SK-N-SH (cell line): ENCODE measurements at regions not wholly inside any gene's neighbourhood (a gene's known extent, or its start where the extent isn't known, plus 50 kb on each side); places are given as distances from the start of the nearest gene placed in this dataset.

Experiments used
- CTCF ChIA-PET: fragments of 300-600, 350-600 bp; formaldehyde crosslinking; extraction: SDS; loops from one replicate; lab custom pipeline; 2021; lab: Yijun Ruan, JAX
- POLR2A ChIA-PET: fragments of 350-600 bp; sonication (Branson Sonifier 250); formaldehyde crosslinking; extraction: SDS; loops from one replicate; lab custom pipeline; 2020; ENCODE audit warnings: antibody characterized with exemption, inconsistent platforms; lab: Yijun Ruan, JAX
- DNase-seq: peaks from one replicate; pipeline ENCODE4 v3.0.0; 2012
- H2AFZ ChIP-seq: fragments of 200-600 bp; sonication (generic); 2 replicates; pipeline ENCODE4 v1.8.1; 2016; ENCODE audit warnings: antibody characterized with exemption, mild to moderate bottlenecking, low read depth
- H3F3A ChIP-seq: fragments of 200-600 bp; sonication (generic); replicated peaks from 2 replicates; pipeline ENCODE3; 2016; ENCODE audit warnings: antibody characterized with exemption, mild to moderate bottlenecking; ENCODE audit not compliant: insufficient read depth
- H3K27ac ChIP-seq, 2 experiments: fragments of 200-500 bp in 1 of 2; fragments of 200-600 bp in 1 of 2; sonication (Bioruptor generic) in 1 of 2; sonication (generic), shearing (Covaris generic) in 1 of 2; 2 replicates each; pipeline versions ENCODE4 v1.5.1 to v1.6.1; 2014 to 2016; ENCODE audit warnings: low read depth in 2 of 2, inconsistent platforms in 1 of 2, low read length in 1 of 2, mild to moderate bottlenecking in 1 of 2, mixed read lengths in 1 of 2
- H3K27me3 ChIP-seq: fragments of 200-600 bp; sonication (generic), shearing (Covaris generic); 2 replicates; pipeline ENCODE4 v1.6.1; 2016; ENCODE audit warnings: mixed run types; ENCODE audit not compliant: insufficient read depth
- H3K36me3 ChIP-seq, 2 experiments: fragments of 200-500 bp in 1 of 2; fragments of 200-600 bp in 1 of 2; sonication (Bioruptor generic) in 1 of 2; sonication (generic) in 1 of 2; replicated peaks in 1 of 2; 2 replicates each; pipeline versions ENCODE3 to v1.5.1; 2014 to 2016; ENCODE audit warnings: low read length in 1 of 2, mild to moderate bottlenecking in 1 of 2; ENCODE audit not compliant: insufficient read depth in 2 of 2, control insufficient read depth in 1 of 2
- H3K4me1 ChIP-seq, 2 experiments: fragments of 200-500 bp in 1 of 2; fragments of 200-600 bp in 1 of 2; sonication (Bioruptor generic) in 1 of 2; sonication (generic), shearing (Covaris generic) in 1 of 2; 2 replicates each; pipeline versions ENCODE4 v1.5.1 to v1.6.1; 2014 to 2016; ENCODE audit warnings: low read depth in 1 of 2, low read length in 1 of 2, mixed run types in 1 of 2; ENCODE audit not compliant: insufficient read depth in 2 of 2, control insufficient read depth in 1 of 2
- H3K4me2 ChIP-seq: fragments of 200-600 bp; sonication (generic), shearing (Covaris generic); 2 replicates; pipeline ENCODE4 v1.6.1; 2017; ENCODE audit warnings: mixed run types
- H3K4me3 ChIP-seq, 2 experiments: fragments of 200-500 bp in 1 of 2; fragments of 200-600 bp in 1 of 2; sonication (Bioruptor generic) in 1 of 2; sonication (generic), shearing (Covaris generic) in 1 of 2; 2 replicates each; pipeline versions ENCODE4 v1.5.1 to v1.8.1; 2014 to 2016; ENCODE audit warnings: low read depth in 2 of 2, inconsistent platforms in 1 of 2, low read length in 1 of 2, mild to moderate bottlenecking in 1 of 2, mixed read lengths in 1 of 2, moderate library complexity in 1 of 2
- H3K79me2 ChIP-seq: fragments of 200-600 bp; sonication (generic); 2 replicates; pipeline ENCODE4 v1.8.1; 2017; ENCODE audit warnings: mild to moderate bottlenecking; ENCODE audit not compliant: insufficient read depth
- H3K9ac ChIP-seq: fragments of 200-600 bp; sonication (generic); 2 replicates; pipeline ENCODE4 v1.6.1; 2017; ENCODE audit warnings: mixed run types
- H3K9me2 ChIP-seq: fragments of 200-600 bp; sonication (generic); 2 replicates; pipeline ENCODE4 v1.6.1; 2017; ENCODE audit warnings: mixed run types
- H3K9me3 ChIP-seq: fragments of 200-600 bp; sonication (generic); 2 replicates; pipeline ENCODE4 v1.6.1; 2017; ENCODE audit warnings: mixed run types, mild to moderate bottlenecking, moderate library complexity
- H4K20me1 ChIP-seq: fragments of 200-600 bp; sonication (generic); 2 replicates; pipeline ENCODE4 v1.6.1; 2017; ENCODE audit warnings: mild to moderate bottlenecking, mixed run types; ENCODE audit not compliant: insufficient read depth
- CHD2 ChIP-seq: fragments of 150-350 bp; IDR thresholded peaks from 2 replicates; pipeline ENCODE4 v1.6.1; 2018; ENCODE audit warnings: low read length; ENCODE audit not compliant: partially characterized antibody
- EZH2phosphoT487 ChIP-seq: fragments of 200-600 bp; sonication (generic); IDR thresholded peaks from 2 replicates; pipeline ENCODE4 v1.6.1; 2017; ENCODE audit warnings: low read depth, mixed run types, mild to moderate bottlenecking, antibody characterized with exemption, moderate library complexity, borderline replicate concordance
- FOSL2 ChIP-seq: IDR thresholded peaks from 2 replicates; pipeline ENCODE4 v1.4.0; 2012; ENCODE audit warnings: low read depth, mild to moderate bottlenecking, moderate library complexity, borderline replicate concordance
- FOXJ3 ChIP-seq: sonication (generic); formaldehyde crosslinking; IDR thresholded peaks from 2 replicates; pipeline ENCODE4 v1.5.1; 2020; ENCODE audit warnings: mild to moderate bottlenecking, missing genetic modification reagents
- FOXM1 ChIP-seq: IDR thresholded peaks from 2 replicates; pipeline ENCODE4 v1.4.0; 2012; ENCODE audit warnings: low read depth, mild to moderate bottlenecking
- JUND ChIP-seq: IDR thresholded peaks from 2 replicates; pipeline ENCODE4 v1.4.0; 2012
- MEF2A ChIP-seq: IDR thresholded peaks from 2 replicates; pipeline ENCODE4 v1.4.0; 2012; ENCODE audit warnings: low read depth, borderline replicate concordance
- NFIC ChIP-seq: IDR thresholded peaks from 2 replicates; pipeline ENCODE4 v1.4.0; 2012; ENCODE audit warnings: borderline replicate concordance
- NRF1 ChIP-seq: IDR thresholded peaks from 2 replicates; pipeline ENCODE4 v1.6.1; 2012; ENCODE audit warnings: low read depth, mild to moderate bottlenecking, low read length
- RAD21 ChIP-seq: IDR thresholded peaks from 2 replicates; pipeline ENCODE4 v1.6.1; 2012; ENCODE audit warnings: mild to moderate bottlenecking, low read length
- RXRA ChIP-seq: IDR thresholded peaks from 2 replicates; pipeline ENCODE4 v1.4.0; 2012; ENCODE audit warnings: low read depth, mild to moderate bottlenecking, borderline replicate concordance
- SMC3 ChIP-seq: IDR thresholded peaks from 2 replicates; pipeline ENCODE4 v1.6.1; 2012; ENCODE audit warnings: low read depth, low read length, improper control_type of control experiment
- TCF12 ChIP-seq: IDR thresholded peaks from 2 replicates; pipeline ENCODE4 v1.4.0; 2012
- YY1 ChIP-seq: IDR thresholded peaks from 2 replicates; pipeline ENCODE4 v1.4.0; 2012; ENCODE audit warnings: low read depth, mild to moderate bottlenecking
- WGBS: methylation state at CpG from one replicate; pipeline ENCODE4 v1.1.6; 2017; ENCODE audit warnings: low lambda C conversion rate; 5-methylcytosine and 5-hydroxymethylcytosine counted together
- TF ChIP-seq, protein P1 (sequence below): IDR thresholded peaks from 2 replicates; pipeline ENCODE4 v1.6.1; 2012; ENCODE audit warnings: mild to moderate bottlenecking, low read depth, low read length, moderate library complexity
- TF ChIP-seq, protein P2 (sequence below): IDR thresholded peaks from 2 replicates; pipeline ENCODE4 v1.4.0; 2012; ENCODE audit warnings: low read depth
- TF ChIP-seq, protein P3 (sequence below): fragments of 150-350 bp; IDR thresholded peaks from 2 replicates; pipeline ENCODE4 v1.6.1; 2017; ENCODE audit warnings: antibody characterized with exemption, low read length, low read depth, borderline replicate concordance
- TF ChIP-seq, protein P4 (sequence below): IDR thresholded peaks from 2 replicates; pipeline ENCODE4; 2012
- TF ChIP-seq, protein P5 (sequence below): IDR thresholded peaks from 2 replicates; pipeline ENCODE4 v1.4.0; 2012; ENCODE audit warnings: low read depth, borderline replicate concordance

DNA sequence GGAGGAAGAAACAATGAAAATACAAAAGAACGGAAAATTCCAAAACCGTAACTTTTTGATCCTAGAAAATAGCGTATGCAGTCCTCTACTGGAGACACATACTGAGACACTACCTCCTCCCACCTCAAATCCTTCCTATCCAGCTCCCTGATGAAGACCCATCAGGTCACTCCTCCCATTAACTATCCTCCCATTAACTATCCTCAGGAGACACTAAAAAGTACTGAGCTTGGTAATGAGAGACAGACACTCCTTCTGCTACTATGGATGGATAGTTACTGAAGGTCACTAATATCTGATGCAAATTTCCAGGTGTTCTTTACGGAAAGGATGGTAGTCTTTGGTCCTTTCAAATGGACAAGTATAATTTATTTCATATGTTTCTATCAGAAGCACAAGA, 237.5 kb upstream of the BLID start (continued):
- TF ChIP-seq, protein P1, sequence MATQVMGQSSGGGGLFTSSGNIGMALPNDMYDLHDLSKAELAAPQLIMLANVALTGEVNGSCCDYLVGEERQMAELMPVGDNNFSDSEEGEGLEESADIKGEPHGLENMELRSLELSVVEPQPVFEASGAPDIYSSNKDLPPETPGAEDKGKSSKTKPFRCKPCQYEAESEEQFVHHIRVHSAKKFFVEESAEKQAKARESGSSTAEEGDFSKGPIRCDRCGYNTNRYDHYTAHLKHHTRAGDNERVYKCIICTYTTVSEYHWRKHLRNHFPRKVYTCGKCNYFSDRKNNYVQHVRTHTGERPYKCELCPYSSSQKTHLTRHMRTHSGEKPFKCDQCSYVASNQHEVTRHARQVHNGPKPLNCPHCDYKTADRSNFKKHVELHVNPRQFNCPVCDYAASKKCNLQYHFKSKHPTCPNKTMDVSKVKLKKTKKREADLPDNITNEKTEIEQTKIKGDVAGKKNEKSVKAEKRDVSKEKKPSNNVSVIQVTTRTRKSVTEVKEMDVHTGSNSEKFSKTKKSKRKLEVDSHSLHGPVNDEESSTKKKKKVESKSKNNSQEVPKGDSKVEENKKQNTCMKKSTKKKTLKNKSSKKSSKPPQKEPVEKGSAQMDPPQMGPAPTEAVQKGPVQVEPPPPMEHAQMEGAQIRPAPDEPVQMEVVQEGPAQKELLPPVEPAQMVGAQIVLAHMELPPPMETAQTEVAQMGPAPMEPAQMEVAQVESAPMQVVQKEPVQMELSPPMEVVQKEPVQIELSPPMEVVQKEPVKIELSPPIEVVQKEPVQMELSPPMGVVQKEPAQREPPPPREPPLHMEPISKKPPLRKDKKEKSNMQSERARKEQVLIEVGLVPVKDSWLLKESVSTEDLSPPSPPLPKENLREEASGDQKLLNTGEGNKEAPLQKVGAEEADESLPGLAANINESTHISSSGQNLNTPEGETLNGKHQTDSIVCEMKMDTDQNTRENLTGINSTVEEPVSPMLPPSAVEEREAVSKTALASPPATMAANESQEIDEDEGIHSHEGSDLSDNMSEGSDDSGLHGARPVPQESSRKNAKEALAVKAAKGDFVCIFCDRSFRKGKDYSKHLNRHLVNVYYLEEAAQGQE: no peak
- TF ChIP-seq, protein P2, sequence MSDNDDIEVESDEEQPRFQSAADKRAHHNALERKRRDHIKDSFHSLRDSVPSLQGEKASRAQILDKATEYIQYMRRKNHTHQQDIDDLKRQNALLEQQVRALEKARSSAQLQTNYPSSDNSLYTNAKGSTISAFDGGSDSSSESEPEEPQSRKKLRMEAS: no peak
- TF ChIP-seq, protein P3, sequence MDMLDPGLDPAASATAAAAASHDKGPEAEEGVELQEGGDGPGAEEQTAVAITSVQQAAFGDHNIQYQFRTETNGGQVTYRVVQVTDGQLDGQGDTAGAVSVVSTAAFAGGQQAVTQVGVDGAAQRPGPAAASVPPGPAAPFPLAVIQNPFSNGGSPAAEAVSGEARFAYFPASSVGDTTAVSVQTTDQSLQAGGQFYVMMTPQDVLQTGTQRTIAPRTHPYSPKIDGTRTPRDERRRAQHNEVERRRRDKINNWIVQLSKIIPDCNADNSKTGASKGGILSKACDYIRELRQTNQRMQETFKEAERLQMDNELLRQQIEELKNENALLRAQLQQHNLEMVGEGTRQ: no peak
- no peak for TF ChIP-seq FOXJ3 (CRISPR knock-in tag)
- TF ChIP-seq, all 33 proteins: peak for 0

DNA sequence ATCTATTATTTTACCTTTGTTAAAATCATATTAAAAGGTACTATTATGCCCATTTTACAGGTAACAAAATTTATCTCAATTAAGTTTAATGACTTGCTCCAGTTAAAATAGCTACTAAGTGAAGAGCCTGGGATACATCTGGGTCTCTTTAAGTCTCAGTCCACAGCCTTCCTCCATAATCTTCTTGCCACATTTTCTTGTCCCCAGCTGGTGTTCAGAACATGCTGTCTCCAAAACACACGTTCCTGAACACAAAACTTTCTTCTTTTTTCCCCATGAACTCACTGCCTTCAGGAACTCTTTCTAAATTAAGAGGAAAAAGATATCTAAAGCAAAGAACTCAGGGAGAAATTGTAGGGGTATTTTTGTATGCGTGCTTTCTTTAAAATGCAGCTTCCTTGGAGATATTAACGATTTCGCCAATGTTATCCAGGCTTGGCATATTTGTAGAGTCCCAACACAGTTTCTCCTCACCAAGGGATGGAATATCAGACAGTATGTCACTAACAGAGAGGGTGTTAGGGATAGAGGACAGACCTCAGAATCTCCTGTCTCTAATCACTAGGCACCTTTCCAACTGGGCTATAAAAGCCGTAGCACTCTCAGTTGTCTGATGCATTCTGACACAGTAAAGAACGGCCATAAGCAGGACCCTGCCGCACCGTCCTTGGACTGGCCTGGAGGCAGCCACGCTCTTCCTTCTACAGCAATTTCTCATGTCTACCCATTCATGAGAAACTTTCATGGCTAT, 232.8 kb upstream of the BLID start:
- H3K9ac ChIP-seq: no peak overlapping the region
- no peak overlapping the region for H3K27ac ChIP-seq
- no peaks in the 10 kb centered on the region for H3K79me2 ChIP-seq
- no peak overlapping the region for H3K4me2 ChIP-seq
- H3F3A ChIP-seq: no peaks in the 10 kb centered on the region
- no peak for DNase-seq
- H3K27me3 ChIP-seq: no peaks in the 10 kb centered on the region
- H3K4me3 ChIP-seq: no peak overlapping the region
- H3K9me3 ChIP-seq: no peaks in the 10 kb centered on the region
- ChIA-PET CTCF (interaction anchor here (1.0 kb wide), 1 partner anchor 12 kb away, joined by 3 read pairs; no protein-coding TSS in a partner anchor), POLR2A (no interaction called here)
- H3K36me3 ChIP-seq: no peaks in the 10 kb centered on the region
- H3K9me2 ChIP-seq: no peaks in the 10 kb centered on the region
- WGBS: 55% methylated on average over 5 of the region's 9 CpGs
- no peaks in the 10 kb centered on the region for H4K20me1 ChIP-seq
- peaks cover 0 to 2% of the 10 kb centered on the region in 2 experiments; a peak in 1 of 4 replicates for H3K4me1 ChIP-seq
- no peak overlapping the region for H2AFZ ChIP-seq
- no peak for TF ChIP-seq FOSL2
- TF ChIP-seq, protein P4, sequence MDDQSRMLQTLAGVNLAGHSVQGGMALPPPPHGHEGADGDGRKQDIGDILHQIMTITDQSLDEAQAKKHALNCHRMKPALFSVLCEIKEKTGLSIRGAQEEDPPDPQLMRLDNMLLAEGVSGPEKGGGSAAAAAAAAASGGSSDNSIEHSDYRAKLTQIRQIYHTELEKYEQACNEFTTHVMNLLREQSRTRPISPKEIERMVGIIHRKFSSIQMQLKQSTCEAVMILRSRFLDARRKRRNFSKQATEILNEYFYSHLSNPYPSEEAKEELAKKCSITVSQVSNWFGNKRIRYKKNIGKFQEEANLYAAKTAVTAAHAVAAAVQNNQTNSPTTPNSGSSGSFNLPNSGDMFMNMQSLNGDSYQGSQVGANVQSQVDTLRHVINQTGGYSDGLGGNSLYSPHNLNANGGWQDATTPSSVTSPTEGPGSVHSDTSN: no peak
- TF ChIP-seq, protein P3: no peak
- TF ChIP-seq NRF1: no peak
- no peak for TF ChIP-seq FOXM1
- TF ChIP-seq YY1: no peak
- no peak for TF ChIP-seq MEF2A
- TF ChIP-seq TCF12: no peak
- TF ChIP-seq RXRA: no peak
- TF ChIP-seq, protein P5, sequence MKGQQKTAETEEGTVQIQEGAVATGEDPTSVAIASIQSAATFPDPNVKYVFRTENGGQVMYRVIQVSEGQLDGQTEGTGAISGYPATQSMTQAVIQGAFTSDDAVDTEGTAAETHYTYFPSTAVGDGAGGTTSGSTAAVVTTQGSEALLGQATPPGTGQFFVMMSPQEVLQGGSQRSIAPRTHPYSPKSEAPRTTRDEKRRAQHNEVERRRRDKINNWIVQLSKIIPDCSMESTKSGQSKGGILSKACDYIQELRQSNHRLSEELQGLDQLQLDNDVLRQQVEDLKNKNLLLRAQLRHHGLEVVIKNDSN: no peak
- TF ChIP-seq CHD2: no peak
- TF ChIP-seq SMC3: no peak
- no peak for TF ChIP-seq JUND
- TF ChIP-seq NFIC: no peak
- no peak for TF ChIP-seq EZH2phosphoT487
- no peak for TF ChIP-seq RAD21
- TF ChIP-seq, protein P1: no peak
